ENCODE measurements at regions not wholly inside any gene's neighbourhood (a gene's known extent, or its start where the extent isn't known, plus 50 kb on each side); places are given as distances from the start of the nearest gene placed in this dataset.

- no peak for TF ChIP-seq ZFX (IDR thresholded peaks at IDR 0.05)
- TF ChIP-seq, protein P1, sequence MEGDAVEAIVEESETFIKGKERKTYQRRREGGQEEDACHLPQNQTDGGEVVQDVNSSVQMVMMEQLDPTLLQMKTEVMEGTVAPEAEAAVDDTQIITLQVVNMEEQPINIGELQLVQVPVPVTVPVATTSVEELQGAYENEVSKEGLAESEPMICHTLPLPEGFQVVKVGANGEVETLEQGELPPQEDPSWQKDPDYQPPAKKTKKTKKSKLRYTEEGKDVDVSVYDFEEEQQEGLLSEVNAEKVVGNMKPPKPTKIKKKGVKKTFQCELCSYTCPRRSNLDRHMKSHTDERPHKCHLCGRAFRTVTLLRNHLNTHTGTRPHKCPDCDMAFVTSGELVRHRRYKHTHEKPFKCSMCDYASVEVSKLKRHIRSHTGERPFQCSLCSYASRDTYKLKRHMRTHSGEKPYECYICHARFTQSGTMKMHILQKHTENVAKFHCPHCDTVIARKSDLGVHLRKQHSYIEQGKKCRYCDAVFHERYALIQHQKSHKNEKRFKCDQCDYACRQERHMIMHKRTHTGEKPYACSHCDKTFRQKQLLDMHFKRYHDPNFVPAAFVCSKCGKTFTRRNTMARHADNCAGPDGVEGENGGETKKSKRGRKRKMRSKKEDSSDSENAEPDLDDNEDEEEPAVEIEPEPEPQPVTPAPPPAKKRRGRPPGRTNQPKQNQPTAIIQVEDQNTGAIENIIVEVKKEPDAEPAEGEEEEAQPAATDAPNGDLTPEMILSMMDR (conservative IDR thresholded peaks at IDR 0.05), result no peak
- no peak overlapping the region for H3K27ac ChIP-seq
Observed at GRCh38 chr14:97381309-97381708, 584.1 kb downstream of the VRK1 start.

DNA sequence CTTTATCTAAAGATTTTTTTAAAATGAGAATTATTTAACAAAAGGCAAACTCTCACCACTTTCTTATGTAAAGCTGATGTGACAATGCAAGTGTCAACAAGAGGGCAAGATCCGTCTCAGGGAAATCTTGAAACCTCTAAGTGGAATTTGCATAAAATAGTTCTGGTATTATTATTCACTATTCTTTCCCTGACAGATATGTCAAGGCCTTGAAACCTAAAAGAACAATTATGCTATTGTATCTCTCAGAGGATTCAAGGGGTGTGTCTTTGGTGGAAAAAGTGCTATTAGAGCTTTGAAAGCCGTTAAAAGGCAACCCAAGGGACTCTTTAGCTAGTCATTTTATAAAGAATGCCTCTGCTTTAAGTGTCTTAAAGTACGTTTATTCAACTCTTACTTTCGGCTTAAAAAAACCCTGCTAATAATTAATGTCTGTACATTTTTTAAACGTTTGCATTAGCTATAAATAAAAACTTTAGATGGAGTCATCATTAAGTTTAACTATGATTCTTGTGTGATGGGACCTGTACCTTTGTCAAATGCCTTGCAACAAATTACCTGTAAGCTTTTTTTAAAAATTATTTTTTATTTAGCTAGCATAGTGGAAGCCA is 585.5 kb downstream of the VRK1 start:
- TF ChIP-seq, protein P1 (conservative IDR thresholded peaks at IDR 0.05), result no peak
- TF ChIP-seq ZFX (IDR thresholded peaks at IDR 0.05), result no peak
- H3K27ac ChIP-seq, result no peak overlapping the region

GRCh38 chr14:97385727-97386126 is 588.5 kb downstream of the VRK1 start:
- TF ChIP-seq, protein P1 (conservative IDR thresholded peaks at IDR 0.05), result no peak
- no peak for TF ChIP-seq ZFX (IDR thresholded peaks at IDR 0.05)
- no peak overlapping the region for H3K27ac ChIP-seq

DNA sequence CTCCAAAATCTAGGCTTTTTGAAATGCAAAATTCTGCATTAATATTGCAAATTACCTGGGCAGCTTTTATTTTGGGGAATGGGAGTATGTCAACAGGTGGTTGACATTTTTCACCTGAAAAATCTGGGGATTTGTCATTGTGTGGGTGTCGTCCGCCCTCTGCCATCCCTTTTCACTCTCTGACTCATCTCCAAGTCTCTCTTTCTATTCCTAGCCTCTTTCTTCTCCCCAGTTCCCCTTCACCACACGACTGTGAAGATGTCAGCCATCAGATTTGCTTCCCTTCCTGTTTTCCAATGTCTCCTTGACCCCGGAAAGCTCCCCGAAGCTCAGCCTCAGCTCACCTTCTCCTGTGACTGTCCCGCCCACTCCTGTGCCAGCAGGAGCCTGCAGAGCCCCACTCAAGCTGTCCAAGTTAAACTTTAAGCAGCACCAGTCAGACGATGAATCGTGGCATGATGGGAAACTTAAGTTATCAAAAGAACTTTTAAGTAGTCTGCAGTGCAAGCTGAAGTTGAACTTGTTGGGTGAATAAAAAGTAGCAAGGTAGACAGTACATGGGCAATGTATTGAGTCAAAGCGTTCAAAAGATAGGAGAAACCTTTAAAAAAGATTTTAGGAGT is 590.2 kb downstream of the VRK1 start:
- TF ChIP-seq, protein P1 (conservative IDR thresholded peaks at IDR 0.05), result no peak
- TF ChIP-seq ZFX (IDR thresholded peaks at IDR 0.05), result no peak

DNA sequence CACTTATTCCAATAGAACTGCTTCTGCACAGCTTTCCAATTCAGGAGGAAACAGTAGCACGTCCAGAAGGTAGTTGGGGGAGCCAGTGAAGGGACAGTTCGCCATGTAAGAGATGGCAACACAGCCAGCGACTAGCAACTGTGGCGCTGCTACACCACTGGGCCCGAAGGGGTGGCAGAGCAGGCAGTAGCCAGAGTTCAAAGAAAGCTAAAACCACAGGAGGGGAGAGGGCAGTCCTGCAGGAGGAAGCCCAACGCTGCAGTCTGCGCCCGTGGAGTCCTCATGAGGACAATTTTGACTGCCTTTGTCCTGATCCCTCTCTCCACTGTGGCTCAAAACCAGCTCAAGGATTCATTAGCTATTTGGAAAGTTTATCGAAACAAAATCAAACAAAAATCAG is 591.2 kb downstream of the VRK1 start:
- TF ChIP-seq ZFX (IDR thresholded peaks at IDR 0.05), result no peak
- TF ChIP-seq, protein P1 (conservative IDR thresholded peaks at IDR 0.05), result no peak
- no peak overlapping the region for H3K27ac ChIP-seq

More for the DNA sequence above, 590.2 kb downstream of the VRK1 start:
- H3K27ac ChIP-seq, result no peak overlapping the region

DNA sequence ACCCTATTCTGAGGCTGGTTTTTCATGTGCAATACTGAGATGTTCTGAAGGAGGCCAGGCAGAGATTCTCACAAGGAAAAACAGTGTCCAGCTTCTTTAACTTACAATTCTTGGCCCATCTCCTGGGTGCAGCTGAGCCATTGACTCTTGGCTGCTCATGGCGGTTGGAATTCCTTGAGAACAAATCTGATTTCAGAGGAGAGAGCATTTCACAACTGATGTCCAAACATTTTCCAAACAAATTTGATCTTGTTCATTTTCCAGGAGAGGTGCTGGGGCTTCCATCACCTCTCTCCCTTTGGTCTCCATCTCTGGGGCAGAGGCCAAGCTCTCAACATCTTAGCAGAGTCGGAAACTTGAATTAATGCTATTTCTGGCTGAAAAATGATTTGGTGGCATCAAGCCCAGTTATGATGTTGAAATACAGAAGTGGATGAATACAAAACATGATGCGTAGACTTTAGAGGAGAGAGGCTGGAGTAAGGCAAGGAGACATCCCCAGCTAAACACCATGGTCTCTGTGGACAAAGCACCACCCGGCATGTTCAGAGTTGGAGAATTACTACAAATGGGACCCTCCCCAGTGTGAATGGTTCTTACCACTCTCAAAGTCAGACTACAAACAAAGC is 593.0 kb downstream of the VRK1 start:
- no peak overlapping the region for H3K27ac ChIP-seq
- TF ChIP-seq ZFX (IDR thresholded peaks at IDR 0.05), result no peak
- TF ChIP-seq, protein P1 (conservative IDR thresholded peaks at IDR 0.05), result no peak

GRCh38 chr14:97393244-97393643 is 596.1 kb downstream of the VRK1 start:
- TF ChIP-seq ZFX (IDR thresholded peaks at IDR 0.05), result no peak
- TF ChIP-seq, protein P1 (conservative IDR thresholded peaks at IDR 0.05), result no peak
- no peak overlapping the region for H3K27ac ChIP-seq
